GM23338 (cell line): ENCODE measurements at regions not wholly inside any gene's neighbourhood (a gene's known extent, or its start where the extent isn't known, plus 50 kb on each side); places are given as distances from the start of the nearest gene placed in this dataset.

Source experiments
- ATAC-seq: fragments of 200-7000 bp; cut with Tn5 transposase; 3 replicates; pipeline ENCODE4 v1.9.1; 2020
- DNase-seq: peaks from one replicate; pipeline ENCODE4 v3.0.0-alpha.2; 2015; ENCODE audit warnings: low spot score
- H2AFZ ChIP-seq: fragments of 200-600 bp; sonication (generic); 2 replicates; pipeline ENCODE4 v1.8.0; 2016; ENCODE audit warnings: antibody characterized with exemption, mild to moderate bottlenecking, moderate library complexity
- H3F3A ChIP-seq: fragments of 200-600 bp; sonication (generic); replicated peaks from 2 replicates; pipeline ENCODE4 v1.8.0; 2017; ENCODE audit warnings: antibody characterized with exemption, mixed run types, low read depth
- H3K27ac ChIP-seq: fragments of 200-600 bp; sonication (generic); 2 replicates; pipeline ENCODE4 v1.6.1; 2016; ENCODE audit warnings: low read depth
- H3K27me3 ChIP-seq: fragments of 200-600 bp; sonication (generic); 2 replicates; pipeline ENCODE4 v1.8.0; 2016; ENCODE audit warnings: mild to moderate bottlenecking, mixed run types, moderate library complexity; ENCODE audit not compliant: insufficient read depth
- H3K36me3 ChIP-seq: fragments of 200-600 bp; sonication (generic); 2 replicates; pipeline ENCODE4 v1.8.0; 2016; ENCODE audit warnings: mild to moderate bottlenecking; ENCODE audit not compliant: insufficient read depth
- H3K4me1 ChIP-seq: fragments of 200-600 bp; sonication (generic); 2 replicates; pipeline ENCODE4 v1.8.0; 2016; ENCODE audit warnings: mild to moderate bottlenecking, moderate library complexity; ENCODE audit not compliant: insufficient read depth
- H3K4me2 ChIP-seq: fragments of 200-600 bp; sonication (generic); 2 replicates; pipeline ENCODE4 v1.7.1; 2017; ENCODE audit warnings: mixed run types
- H3K4me3 ChIP-seq: fragments of 200-600 bp; sonication (generic); 2 replicates; pipeline ENCODE4 v1.6.1; 2016; ENCODE audit warnings: mixed run types
- H3K79me2 ChIP-seq: fragments of 200-600 bp; sonication (generic); replicated peaks from 2 replicates; pipeline ENCODE4 v1.8.0; 2017; ENCODE audit warnings: mild to moderate bottlenecking; ENCODE audit not compliant: insufficient read depth
- H3K9me2 ChIP-seq: fragments of 200-600 bp; sonication (generic); 2 replicates; pipeline ENCODE4 v1.8.0; 2017; ENCODE audit not compliant: insufficient read depth
- H4K20me1 ChIP-seq: fragments of 200-600 bp; sonication (generic); replicated peaks from 2 replicates; pipeline ENCODE4 v1.8.0; 2017; ENCODE audit warnings: mild to moderate bottlenecking; ENCODE audit not compliant: insufficient read depth
- H3K27ac Mint-ChIP-seq: 2 replicates; pipeline ENCODE4 v1.8.0; 2020; ENCODE audit warnings: inconsistent platforms, mild to moderate bottlenecking, moderate library complexity, mixed read lengths
- H3K27me3 Mint-ChIP-seq: 3 replicates; pipeline ENCODE4 v1.8.0; 2022; ENCODE audit warnings: low read depth, mild to moderate bottlenecking, moderate library complexity, mixed read lengths, inconsistent platforms; ENCODE audit not compliant: insufficient read depth, poor library complexity
- H3K36me3 Mint-ChIP-seq: 3 replicates; pipeline ENCODE4 v1.8.0; 2021; ENCODE audit warnings: low read depth, mild to moderate bottlenecking, inconsistent platforms, moderate library complexity, mixed read lengths
- H3K4me1 Mint-ChIP-seq: 3 replicates; pipeline ENCODE4 v1.8.0; 2020; ENCODE audit warnings: mild to moderate bottlenecking, inconsistent platforms, mixed read lengths
- H3K4me3 Mint-ChIP-seq: 3 replicates; pipeline ENCODE4 v1.8.0; 2021; ENCODE audit warnings: moderate library complexity, mild to moderate bottlenecking, inconsistent platforms, mixed read lengths
- H3K9me3 Mint-ChIP-seq: 3 replicates; pipeline ENCODE4 v1.8.0; 2020; ENCODE audit warnings: moderate library complexity, mild to moderate bottlenecking, inconsistent platforms, mixed read lengths
- CREB1 ChIP-seq: fragments of 250-450 bp; sonication (Bioruptor Pico); IDR thresholded peaks from 2 replicates; pipeline ENCODE4 v1.5.0; 2020; ENCODE audit warnings: low read depth, mild to moderate bottlenecking, moderate library complexity
- EZH2 ChIP-seq: fragments of 200-600 bp; sonication (generic); IDR thresholded peaks from one replicate; pipeline ENCODE4 v1.8.0; 2017; ENCODE audit warnings: antibody characterized with exemption, mild to moderate bottlenecking, low read depth; ENCODE audit not compliant: unreplicated experiment
- EZH2phosphoT487 ChIP-seq: fragments of 200-600 bp; sonication (generic); IDR thresholded peaks from one replicate; pipeline ENCODE4 v1.8.1; 2018; ENCODE audit warnings: antibody characterized with exemption; ENCODE audit not compliant: unreplicated experiment
- JUNB ChIP-seq: IDR thresholded peaks from one replicate; pipeline ENCODE4 v1.6.1; 2016; ENCODE audit warnings: antibody characterized with exemption; ENCODE audit not compliant: unreplicated experiment
- NANOG ChIP-seq: IDR thresholded peaks from 2 replicates; pipeline ENCODE4 v1.6.1; 2016; ENCODE audit warnings: antibody characterized with exemption, borderline replicate concordance
- POLR2AphosphoS5 ChIP-seq: IDR thresholded peaks from 2 replicates; pipeline ENCODE4 v1.6.1; 2016; ENCODE audit warnings: antibody characterized with exemption, low read depth
- STAT1 ChIP-seq: IDR thresholded peaks from one replicate; pipeline ENCODE4 v1.6.1; 2016; ENCODE audit warnings: antibody characterized with exemption; ENCODE audit not compliant: unreplicated experiment
- ZNF114 ChIP-seq: fragments of 250-450 bp; sonication (Bioruptor Pico); IDR thresholded peaks from 2 replicates; pipeline ENCODE4 v1.5.0; 2020; ENCODE audit warnings: mild to moderate bottlenecking, moderate library complexity
- ZNF331 ChIP-seq: fragments of 250-450 bp; sonication (Bioruptor Pico); IDR thresholded peaks from 2 replicates; pipeline ENCODE4 v1.5.0; 2020; ENCODE audit warnings: low read depth, mild to moderate bottlenecking, moderate library complexity
- TF ChIP-seq, protein P1 (sequence below): fragments of 250-450 bp; sonication (Bioruptor Pico); IDR thresholded peaks from 2 replicates; pipeline ENCODE4 v1.5.0; 2020; ENCODE audit warnings: mild to moderate bottlenecking, moderate library complexity
- TF ChIP-seq, protein P2 (sequence below): IDR thresholded peaks from 2 replicates; pipeline ENCODE4 v1.6.1; 2016; ENCODE audit warnings: antibody characterized with exemption
- TF ChIP-seq, protein P3 (sequence below), 2 experiments: fragments of 200-600 bp in 1 of 2; sonication (generic) in 1 of 2; conservative IDR thresholded peaks; 2 replicates each; pipeline versions ENCODE4 v1.5.1 to v1.6.1; 2016 to 2017; ENCODE audit warnings: antibody characterized with exemption in 2 of 2, low read depth in 2 of 2, mild to moderate bottlenecking in 2 of 2, moderate library complexity in 1 of 2
- TF ChIP-seq, protein P4 (sequence below): IDR thresholded peaks from one replicate; pipeline ENCODE4 v1.6.1; 2018; ENCODE audit warnings: antibody characterized with exemption; ENCODE audit not compliant: unreplicated experiment

DNA sequence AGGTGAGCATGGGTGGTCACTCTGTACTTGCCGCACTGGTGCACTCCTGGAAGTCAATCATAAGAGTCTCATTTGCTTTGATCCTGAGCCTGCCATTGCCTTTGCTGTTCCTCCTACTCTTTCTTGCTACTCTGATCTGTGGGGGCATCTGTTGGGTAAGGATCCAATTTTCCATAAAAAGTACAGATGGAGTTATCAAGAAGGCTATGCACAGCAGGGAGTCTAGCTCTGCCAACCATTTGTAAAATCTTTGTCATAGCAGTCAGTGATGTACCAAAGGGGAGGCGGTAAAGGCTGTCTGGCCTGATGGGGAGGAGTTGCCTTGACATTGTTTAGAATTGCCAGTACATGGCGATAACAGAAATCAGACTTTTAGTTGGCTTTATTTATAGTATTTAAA, 109.0 kb upstream of the PLPPR1 start:
- H2AFZ ChIP-seq = no peak overlapping the region
- Mint-ChIP-seq H3K4me1 (no peaks in the 10 kb centered on the region), H3K4me3 (no peak overlapping the region), H3K27ac (no peak overlapping the region), H3K9me3 (no peaks in the 10 kb centered on the region), H3K27me3 (peaks cover 3% of the 10 kb centered on the region), H3K36me3 (no peaks in the 10 kb centered on the region)
- no peaks in the 10 kb centered on the region for H3K4me1 ChIP-seq
- H4K20me1 ChIP-seq = no peaks in the 10 kb centered on the region
- TF ChIP-seq JUNB = no peak
- no peak for TF ChIP-seq NANOG
- TF ChIP-seq EZH2 = no peak
- TF ChIP-seq ZNF114 (CRISPR knock-in tag) = no peak
- TF ChIP-seq, protein P1, sequence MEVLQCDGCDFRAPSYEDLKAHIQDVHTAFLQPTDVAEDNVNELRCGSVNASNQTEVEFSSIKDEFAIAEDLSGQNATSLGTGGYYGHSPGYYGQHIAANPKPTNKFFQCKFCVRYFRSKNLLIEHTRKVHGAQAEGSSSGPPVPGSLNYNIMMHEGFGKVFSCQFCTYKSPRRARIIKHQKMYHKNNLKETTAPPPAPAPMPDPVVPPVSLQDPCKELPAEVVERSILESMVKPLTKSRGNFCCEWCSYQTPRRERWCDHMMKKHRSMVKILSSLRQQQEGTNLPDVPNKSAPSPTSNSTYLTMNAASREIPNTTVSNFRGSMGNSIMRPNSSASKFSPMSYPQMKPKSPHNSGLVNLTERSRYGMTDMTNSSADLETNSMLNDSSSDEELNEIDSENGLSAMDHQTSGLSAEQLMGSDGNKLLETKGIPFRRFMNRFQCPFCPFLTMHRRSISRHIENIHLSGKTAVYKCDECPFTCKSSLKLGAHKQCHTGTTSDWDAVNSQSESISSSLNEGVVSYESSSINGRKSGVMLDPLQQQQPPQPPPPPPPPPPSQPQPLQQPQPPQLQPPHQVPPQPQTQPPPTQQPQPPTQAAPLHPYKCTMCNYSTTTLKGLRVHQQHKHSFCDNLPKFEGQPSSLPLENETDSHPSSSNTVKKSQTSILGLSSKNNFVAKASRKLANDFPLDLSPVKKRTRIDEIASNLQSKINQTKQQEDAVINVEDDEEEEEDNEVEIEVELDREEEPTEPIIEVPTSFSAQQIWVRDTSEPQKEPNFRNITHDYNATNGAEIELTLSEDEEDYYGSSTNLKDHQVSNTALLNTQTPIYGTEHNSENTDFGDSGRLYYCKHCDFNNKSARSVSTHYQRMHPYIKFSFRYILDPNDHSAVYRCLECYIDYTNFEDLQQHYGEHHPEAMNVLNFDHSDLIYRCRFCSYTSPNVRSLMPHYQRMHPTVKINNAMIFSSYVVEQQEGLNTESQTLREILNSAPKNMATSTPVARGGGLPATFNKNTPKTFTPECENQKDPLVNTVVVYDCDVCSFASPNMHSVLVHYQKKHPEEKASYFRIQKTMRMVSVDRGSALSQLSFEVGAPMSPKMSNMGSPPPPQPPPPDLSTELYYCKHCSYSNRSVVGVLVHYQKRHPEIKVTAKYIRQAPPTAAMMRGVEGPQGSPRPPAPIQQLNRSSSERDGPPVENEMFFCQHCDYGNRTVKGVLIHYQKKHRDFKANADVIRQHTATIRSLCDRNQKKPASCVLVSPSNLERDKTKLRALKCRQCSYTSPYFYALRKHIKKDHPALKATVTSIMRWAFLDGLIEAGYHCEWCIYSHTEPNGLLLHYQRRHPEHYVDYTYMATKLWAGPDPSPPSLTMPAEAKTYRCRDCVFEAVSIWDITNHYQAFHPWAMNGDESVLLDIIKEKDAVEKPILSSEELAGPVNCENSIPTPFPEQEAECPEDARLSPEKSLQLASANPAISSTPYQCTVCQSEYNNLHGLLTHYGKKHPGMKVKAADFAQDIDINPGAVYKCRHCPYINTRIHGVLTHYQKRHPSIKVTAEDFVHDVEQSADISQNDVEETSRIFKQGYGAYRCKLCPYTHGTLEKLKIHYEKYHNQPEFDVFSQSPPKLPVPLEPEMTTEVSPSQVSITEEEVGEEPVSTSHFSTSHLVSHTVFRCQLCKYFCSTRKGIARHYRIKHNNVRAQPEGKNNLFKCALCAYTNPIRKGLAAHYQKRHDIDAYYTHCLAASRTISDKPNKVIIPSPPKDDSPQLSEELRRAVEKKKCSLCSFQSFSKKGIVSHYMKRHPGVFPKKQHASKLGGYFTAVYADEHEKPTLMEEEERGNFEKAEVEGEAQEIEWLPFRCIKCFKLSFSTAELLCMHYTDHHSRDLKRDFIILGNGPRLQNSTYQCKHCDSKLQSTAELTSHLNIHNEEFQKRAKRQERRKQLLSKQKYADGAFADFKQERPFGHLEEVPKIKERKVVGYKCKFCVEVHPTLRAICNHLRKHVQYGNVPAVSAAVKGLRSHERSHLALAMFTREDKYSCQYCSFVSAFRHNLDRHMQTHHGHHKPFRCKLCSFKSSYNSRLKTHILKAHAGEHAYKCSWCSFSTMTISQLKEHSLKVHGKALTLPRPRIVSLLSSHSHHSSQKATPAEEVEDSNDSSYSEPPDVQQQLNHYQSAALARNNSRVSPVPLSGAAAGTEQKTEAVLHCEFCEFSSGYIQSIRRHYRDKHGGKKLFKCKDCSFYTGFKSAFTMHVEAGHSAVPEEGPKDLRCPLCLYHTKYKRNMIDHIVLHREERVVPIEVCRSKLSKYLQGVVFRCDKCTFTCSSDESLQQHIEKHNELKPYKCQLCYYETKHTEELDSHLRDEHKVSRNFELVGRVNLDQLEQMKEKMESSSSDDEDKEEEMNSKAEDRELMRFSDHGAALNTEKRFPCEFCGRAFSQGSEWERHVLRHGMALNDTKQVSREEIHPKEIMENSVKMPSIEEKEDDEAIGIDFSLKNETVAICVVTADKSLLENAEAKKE = no peak
- no peak for TF ChIP-seq POLR2AphosphoS5
- TF ChIP-seq, protein P2, sequence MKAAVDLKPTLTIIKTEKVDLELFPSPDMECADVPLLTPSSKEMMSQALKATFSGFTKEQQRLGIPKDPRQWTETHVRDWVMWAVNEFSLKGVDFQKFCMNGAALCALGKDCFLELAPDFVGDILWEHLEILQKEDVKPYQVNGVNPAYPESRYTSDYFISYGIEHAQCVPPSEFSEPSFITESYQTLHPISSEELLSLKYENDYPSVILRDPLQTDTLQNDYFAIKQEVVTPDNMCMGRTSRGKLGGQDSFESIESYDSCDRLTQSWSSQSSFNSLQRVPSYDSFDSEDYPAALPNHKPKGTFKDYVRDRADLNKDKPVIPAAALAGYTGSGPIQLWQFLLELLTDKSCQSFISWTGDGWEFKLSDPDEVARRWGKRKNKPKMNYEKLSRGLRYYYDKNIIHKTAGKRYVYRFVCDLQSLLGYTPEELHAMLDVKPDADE = no peak
- TF ChIP-seq, protein P3, sequence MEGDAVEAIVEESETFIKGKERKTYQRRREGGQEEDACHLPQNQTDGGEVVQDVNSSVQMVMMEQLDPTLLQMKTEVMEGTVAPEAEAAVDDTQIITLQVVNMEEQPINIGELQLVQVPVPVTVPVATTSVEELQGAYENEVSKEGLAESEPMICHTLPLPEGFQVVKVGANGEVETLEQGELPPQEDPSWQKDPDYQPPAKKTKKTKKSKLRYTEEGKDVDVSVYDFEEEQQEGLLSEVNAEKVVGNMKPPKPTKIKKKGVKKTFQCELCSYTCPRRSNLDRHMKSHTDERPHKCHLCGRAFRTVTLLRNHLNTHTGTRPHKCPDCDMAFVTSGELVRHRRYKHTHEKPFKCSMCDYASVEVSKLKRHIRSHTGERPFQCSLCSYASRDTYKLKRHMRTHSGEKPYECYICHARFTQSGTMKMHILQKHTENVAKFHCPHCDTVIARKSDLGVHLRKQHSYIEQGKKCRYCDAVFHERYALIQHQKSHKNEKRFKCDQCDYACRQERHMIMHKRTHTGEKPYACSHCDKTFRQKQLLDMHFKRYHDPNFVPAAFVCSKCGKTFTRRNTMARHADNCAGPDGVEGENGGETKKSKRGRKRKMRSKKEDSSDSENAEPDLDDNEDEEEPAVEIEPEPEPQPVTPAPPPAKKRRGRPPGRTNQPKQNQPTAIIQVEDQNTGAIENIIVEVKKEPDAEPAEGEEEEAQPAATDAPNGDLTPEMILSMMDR (conservative IDR thresholded peaks at IDR 0.05; ENCODE audit: low read depth in 2 of 2) = no peak
- TF ChIP-seq EZH2phosphoT487 = no peak
- TF ChIP-seq STAT1 = no peak
- no peak for TF ChIP-seq ZNF331
- TF ChIP-seq, protein P4, sequence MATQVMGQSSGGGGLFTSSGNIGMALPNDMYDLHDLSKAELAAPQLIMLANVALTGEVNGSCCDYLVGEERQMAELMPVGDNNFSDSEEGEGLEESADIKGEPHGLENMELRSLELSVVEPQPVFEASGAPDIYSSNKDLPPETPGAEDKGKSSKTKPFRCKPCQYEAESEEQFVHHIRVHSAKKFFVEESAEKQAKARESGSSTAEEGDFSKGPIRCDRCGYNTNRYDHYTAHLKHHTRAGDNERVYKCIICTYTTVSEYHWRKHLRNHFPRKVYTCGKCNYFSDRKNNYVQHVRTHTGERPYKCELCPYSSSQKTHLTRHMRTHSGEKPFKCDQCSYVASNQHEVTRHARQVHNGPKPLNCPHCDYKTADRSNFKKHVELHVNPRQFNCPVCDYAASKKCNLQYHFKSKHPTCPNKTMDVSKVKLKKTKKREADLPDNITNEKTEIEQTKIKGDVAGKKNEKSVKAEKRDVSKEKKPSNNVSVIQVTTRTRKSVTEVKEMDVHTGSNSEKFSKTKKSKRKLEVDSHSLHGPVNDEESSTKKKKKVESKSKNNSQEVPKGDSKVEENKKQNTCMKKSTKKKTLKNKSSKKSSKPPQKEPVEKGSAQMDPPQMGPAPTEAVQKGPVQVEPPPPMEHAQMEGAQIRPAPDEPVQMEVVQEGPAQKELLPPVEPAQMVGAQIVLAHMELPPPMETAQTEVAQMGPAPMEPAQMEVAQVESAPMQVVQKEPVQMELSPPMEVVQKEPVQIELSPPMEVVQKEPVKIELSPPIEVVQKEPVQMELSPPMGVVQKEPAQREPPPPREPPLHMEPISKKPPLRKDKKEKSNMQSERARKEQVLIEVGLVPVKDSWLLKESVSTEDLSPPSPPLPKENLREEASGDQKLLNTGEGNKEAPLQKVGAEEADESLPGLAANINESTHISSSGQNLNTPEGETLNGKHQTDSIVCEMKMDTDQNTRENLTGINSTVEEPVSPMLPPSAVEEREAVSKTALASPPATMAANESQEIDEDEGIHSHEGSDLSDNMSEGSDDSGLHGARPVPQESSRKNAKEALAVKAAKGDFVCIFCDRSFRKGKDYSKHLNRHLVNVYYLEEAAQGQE = no peak
- TF ChIP-seq CREB1 (CRISPR knock-in tag) = no peak
- H3K36me3 ChIP-seq = no peaks in the 10 kb centered on the region
- ATAC-seq (no peak), DNase-seq (no peak)
- no peaks in the 10 kb centered on the region for H3F3A ChIP-seq
- peaks cover 11% of the 10 kb centered on the region for H3K9me2 ChIP-seq
- no peak overlapping the region for H3K27ac ChIP-seq
- no peak overlapping the region for H3K4me3 ChIP-seq
- H3K4me2 ChIP-seq = no peak overlapping the region
- H3K79me2 ChIP-seq = no peaks in the 10 kb centered on the region
- no peaks in the 10 kb centered on the region for H3K27me3 ChIP-seq
